HAP-1 (cell line): ENCODE measurements at regions not wholly inside any gene's neighbourhood (a gene's known extent, or its start where the extent isn't known, plus 50 kb on each side); places are given as distances from the start of the nearest gene placed in this dataset.

Experiments
- DNase-seq, 2 experiments: peaks; one replicate each; pipeline ENCODE4 v3.0.0-alpha.2; 2016 to 2020; ENCODE audit warnings: low spot score in 2 of 2
- H3K27me3 ChIP-seq: fragments of 250-450 bp; sonication (Bioruptor Pico); 2 replicates; pipeline ENCODE4 v1.5.1; 2020; ENCODE audit warnings: low read depth, mild to moderate bottlenecking, moderate library complexity
- H3K36me3 ChIP-seq: fragments of 250-450 bp; sonication (Bioruptor Pico); replicated peaks from 2 replicates; pipeline ENCODE4 v1.5.1; 2020; ENCODE audit warnings: mild to moderate bottlenecking
- H3K4me1 ChIP-seq: fragments of 250-450 bp; sonication (Bioruptor Pico); 2 replicates; pipeline ENCODE4 v1.5.1; 2020; ENCODE audit warnings: mild to moderate bottlenecking
- H3K4me3 ChIP-seq: fragments of 250-450 bp; sonication (Bioruptor Pico); 2 replicates; pipeline ENCODE4 v1.5.1; 2020; ENCODE audit warnings: mild to moderate bottlenecking, moderate library complexity
- H3K9me3 ChIP-seq: fragments of 250-450 bp; sonication (Bioruptor Pico); 2 replicates; pipeline ENCODE4 v1.5.1; 2020; ENCODE audit warnings: mild to moderate bottlenecking, moderate library complexity
- in situ Hi-C: fragments of 300-500 bp; cut with MboI; formaldehyde crosslinking; loops from 3 replicates; pipeline ENCODE4 v1.14.3; 2020; ENCODE audit warnings: low sequenced_read_pairs, inconsistent platforms, mixed read lengths

DNA sequence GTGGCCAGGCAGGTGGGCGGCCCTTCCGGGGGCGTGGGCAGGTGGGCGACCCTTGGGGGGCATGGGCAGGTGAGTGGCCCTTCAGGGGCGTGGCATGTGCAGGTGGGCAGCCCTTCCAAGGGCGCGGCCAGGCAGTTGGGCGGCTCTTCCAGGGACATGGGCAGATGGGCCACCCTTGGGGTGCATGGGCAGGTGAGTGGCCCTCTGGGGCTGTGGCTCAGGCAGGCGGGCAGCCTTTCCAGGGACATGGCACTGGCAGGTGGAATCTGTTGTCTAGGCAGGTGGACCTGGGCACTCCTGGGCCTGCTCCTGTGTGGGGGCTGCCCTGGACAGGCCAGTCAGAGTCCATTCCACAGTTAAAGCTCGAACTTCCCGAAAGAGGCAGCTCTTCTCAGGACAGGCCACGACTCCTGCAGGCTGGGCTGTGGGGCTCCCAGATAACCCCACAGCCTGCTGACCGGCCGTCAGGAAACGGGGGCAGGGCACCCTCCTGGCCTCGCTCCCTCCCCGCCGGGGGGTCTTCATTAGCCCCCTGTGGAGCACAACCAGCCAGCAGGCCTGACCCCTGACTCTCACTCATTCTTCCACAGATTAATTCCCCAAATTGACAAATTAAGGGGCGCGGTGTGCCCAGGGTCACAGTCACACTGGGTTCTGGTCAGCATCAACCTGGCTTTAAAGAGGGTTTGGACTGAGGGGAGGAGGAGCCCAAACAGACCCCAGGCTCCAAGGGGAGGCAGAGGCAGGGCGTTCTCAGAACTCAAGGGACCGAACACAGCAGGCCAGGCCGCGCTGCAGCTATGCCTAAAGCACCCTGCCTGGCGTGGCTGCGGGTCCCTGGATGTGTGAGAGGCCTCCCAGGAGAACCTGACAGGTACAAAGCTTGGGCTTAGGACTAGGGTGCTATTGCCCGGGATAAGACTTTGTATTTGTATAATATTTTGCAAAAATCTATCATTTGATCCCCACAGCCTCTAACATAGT is 130.0 kb downstream of the DLL1 start:
- in situ Hi-C loops: no loop called here
- Histone ChIP-seq H3K4me3 (no peak overlapping the region), H3K36me3 (no peaks in the 10 kb centered on the region), H3K4me1 (no peaks in the 10 kb centered on the region), H3K27me3 (no peaks in the 10 kb centered on the region), H3K9me3 (no peaks in the 10 kb centered on the region)
- DNase-seq: no peak

DNA sequence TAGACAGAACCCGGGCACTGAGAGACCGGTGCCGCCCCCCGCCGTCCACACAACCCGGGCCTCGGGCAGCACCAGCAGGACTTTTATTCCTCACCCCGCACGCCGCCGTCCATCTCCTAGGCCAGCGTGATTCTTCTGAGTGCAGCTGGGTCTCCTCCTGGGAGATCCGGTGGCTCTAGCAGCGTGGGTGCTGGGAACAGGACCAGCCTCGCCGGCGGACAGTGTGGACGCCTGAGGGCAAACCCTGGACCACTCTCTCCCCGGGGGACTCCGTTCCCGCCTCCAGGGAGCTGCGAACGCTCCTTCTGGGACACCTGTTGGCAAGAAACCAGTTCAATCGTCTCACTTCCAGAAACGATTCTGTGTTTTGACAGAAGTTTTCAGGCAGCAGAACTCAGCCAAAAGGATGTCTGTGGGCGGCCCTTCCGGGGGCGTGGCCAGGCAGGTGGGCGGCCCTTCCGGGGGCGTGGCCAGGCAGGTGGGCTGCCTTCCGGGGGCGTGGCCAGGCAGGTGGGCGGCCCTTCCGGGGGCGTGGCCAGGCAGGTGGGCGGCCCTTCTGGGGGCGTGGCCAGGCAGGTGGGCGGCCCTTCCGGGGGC is 130.7 kb downstream of the DLL1 start:
- in situ Hi-C loops: no loop called here
- Histone ChIP-seq H3K36me3 (no peaks in the 10 kb centered on the region), H3K4me3 (no peak overlapping the region), H3K27me3 (no peaks in the 10 kb centered on the region), H3K4me1 (no peaks in the 10 kb centered on the region), H3K9me3 (no peaks in the 10 kb centered on the region)
- no peak for DNase-seq

DNA sequence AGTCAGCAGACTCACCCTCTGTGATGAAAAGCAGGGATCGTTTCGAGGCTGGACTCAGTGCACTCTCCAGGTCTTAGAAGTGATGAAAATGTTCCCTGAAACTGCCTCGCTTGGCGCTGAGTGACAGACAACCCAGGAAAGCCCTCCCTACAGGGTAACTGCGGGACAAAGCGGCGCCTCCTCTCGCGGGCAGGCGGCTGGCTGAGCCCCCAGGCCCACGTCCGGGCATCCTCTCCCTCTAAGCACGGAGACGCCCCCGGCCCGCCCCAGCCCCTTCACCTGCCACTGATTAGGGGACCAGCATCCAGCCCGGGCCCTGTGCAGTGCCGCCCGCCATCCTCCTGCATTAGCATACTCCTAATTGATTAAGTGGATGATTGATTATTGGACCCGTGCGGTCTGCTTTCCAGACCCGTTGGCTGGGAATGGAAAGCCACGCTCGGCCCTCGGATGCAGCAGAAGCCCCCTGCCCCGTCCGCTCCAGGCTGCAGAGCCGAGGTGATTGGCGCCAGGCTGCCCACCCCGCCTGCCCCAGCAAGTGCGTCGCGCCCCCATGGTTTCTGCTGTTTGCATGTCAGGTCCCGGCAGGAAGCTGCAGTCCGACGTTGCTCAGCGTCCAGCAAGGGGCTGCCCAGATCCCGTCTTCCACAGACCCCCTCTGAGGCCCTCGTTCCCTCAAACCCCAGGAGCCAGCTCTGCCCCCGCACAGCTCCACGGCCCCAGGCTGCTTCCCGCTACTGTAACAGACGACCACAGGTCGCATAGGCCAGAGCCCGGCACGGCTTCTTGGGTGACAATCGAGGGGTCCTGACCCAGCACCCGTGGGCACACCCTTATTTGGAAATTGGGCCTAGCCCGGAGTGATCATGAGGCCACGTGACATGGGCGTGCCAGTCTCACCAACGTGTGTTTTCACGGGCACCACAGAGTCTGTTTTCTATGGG is 131.6 kb downstream of the DLL1 start:
- in situ Hi-C loops: no loop called here
- DNase-seq: no peak
- Histone ChIP-seq H3K36me3 (no peaks in the 10 kb centered on the region), H3K27me3 (no peaks in the 10 kb centered on the region), H3K4me1 (no peaks in the 10 kb centered on the region), H3K9me3 (no peaks in the 10 kb centered on the region), H3K4me3 (no peak overlapping the region)

DNA sequence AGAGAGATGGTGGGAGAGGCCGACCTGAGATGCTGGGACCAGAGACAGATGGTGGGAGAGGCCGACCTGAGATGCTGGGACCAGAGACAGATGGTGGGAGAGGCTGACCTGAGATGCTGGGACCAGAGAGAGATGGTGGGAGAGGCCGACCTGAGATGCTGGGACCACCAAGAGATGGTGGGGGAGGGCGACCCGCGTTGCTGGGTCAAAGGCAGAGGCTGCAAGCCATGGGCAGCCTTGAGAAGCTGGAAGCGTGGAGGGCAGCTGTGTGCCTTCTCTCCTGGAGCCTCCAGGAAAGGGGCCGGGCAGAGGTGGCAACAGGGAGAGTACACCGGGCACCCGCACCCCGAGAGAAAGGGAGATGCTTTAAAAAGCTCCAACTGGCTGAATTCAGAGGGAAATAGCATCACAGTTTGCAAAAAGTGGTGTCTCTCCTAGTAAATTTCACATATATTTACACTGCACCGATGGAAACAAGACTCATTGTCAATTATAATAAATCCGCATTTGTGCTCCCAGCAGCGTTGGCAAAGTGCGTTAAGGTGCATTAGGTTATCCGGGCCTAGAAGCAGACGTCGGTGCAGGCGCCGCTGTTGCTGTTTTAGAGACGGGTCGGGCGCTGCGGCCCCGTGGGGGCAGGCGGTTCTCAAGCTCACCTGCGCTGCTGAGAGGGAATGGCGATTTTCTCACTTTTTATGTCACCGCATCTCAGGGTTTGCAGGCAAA is 132.4 kb downstream of the DLL1 start:
- Histone ChIP-seq H3K9me3 (no peaks in the 10 kb centered on the region), H3K4me1 (no peaks in the 10 kb centered on the region), H3K36me3 (no peaks in the 10 kb centered on the region), H3K27me3 (no peaks in the 10 kb centered on the region), H3K4me3 (no peak overlapping the region)
- DNase-seq: no peak
- in situ Hi-C loops: no loop called here

DNA sequence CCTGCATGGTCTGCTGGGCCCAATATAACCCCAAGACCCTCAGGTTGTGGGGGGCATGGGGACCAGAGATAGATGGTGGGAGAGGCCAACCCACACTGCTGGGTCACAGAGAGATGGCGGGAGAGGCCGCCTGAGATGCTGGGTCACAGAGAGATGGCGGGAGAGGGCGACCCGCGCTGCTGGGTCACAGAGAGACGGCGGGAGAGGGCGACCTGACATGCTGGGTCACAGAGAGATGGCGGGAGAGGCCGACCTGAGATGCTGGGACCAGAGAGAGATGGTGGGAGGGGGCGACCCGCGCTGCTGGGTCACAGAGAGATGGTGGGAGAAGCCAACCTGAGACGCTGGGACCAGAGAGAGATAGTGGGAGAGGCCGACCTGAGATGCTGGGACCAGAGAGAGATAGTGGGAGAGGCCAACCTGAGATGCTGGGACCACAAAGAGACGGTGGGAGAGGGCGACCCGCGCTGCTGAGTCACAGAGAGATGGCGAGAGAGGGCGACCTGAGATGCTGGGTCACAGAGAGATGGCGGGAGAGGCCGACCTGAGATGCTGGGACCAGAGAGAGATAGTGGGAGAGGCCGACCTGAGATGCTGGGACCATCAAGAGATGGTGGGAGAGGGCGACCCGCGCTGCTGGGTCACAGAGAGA is 133.2 kb downstream of the DLL1 start:
- Histone ChIP-seq H3K36me3 (no peaks in the 10 kb centered on the region), H3K4me1 (no peaks in the 10 kb centered on the region), H3K9me3 (no peaks in the 10 kb centered on the region), H3K27me3 (no peaks in the 10 kb centered on the region), H3K4me3 (no peak overlapping the region)
- DNase-seq: no peak
- in situ Hi-C loops: no loop called here

DNA sequence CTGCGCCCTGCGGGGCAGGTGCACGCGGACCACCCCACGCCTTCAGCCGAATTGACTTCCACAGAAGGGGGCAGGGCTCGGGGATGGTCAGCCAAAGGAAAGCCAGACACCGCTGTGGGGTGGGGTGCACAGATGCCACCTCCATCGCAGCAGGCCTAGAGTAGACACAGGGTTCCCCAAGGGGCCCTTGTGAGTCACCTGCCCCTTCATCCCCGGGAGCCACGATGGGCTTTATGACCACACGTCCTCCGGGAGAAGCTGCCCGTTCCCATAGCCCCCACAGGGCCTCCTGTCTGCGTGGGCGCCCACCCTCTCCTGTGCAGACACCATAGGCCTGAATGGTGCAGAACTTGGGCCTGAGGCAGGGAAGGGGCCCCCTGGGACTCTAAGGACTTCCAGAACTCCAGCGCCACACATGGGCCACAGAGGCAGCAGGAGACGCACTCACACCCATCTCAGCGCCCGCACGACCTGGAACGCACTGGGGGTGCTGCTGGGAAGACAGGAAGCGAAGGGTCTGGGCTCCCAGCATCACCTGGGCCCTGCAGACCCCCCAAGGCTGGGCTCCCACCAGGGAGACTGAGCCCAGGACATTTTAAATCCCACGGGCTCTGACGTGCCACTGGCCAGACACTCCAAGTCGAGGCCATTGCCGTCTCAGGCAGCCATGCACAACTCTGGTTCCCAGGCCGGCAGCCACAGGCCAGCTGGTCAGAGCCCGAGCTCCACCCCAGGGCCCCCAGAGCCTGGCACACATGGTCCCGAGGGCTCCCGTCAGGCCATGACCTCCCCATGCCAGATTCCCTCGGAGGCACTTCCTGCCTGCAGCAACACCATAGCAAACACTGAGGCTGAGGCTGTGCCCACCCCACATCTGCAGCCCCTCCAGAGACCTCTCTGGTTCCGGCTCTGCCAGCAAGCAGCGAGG is 134.2 kb downstream of the DLL1 start:
- H3K36me3 ChIP-seq: no peaks in the 10 kb centered on the region
- H3K4me1 ChIP-seq: no peaks in the 10 kb centered on the region
- in situ Hi-C loops: no loop called here
- DNase-seq: no peak
- H3K9me3 ChIP-seq: no peaks in the 10 kb centered on the region
- no peak overlapping the region for H3K4me3 ChIP-seq
- H3K27me3 ChIP-seq: no peaks in the 10 kb centered on the region

DNA sequence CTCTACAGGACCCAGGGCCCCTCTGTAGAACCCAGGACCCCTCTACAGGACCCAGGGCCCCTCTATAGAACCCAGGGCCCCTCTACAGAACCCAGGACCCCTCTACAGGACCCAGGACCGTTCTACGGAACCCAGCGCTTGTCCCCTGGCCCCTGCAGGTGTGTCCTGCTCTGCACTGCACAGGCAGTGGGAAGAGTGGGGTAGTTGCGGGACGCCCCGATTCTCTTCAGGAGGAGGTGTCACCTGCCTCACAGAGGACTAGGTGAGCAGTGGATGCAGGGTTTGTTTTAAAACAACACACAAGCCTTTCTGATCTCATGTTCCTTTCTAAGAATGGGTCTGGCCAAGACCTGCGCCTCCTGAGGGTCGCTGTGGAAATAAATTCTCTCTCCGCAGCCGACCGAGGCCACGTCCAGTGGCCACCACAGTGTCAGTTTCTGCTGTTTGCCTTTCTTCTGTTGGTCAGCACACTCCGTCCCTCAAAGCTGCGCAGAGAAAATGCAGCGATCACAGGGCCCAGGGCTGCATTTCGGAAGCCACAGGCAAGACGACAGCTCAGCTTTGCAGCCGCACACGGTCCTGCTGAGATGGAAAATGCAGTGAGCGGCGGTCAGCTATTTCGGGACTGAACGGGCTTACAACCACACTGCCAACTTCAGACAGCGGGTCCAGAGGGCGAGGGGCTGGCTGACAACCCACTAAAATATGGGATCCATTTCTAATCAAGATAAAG is 135.2 kb downstream of the DLL1 start:
- no peak for DNase-seq
- Histone ChIP-seq H3K36me3 (no peaks in the 10 kb centered on the region), H3K9me3 (no peaks in the 10 kb centered on the region), H3K4me3 (no peak overlapping the region), H3K27me3 (no peaks in the 10 kb centered on the region), H3K4me1 (no peaks in the 10 kb centered on the region)
- in situ Hi-C loops: no loop called here

DNA sequence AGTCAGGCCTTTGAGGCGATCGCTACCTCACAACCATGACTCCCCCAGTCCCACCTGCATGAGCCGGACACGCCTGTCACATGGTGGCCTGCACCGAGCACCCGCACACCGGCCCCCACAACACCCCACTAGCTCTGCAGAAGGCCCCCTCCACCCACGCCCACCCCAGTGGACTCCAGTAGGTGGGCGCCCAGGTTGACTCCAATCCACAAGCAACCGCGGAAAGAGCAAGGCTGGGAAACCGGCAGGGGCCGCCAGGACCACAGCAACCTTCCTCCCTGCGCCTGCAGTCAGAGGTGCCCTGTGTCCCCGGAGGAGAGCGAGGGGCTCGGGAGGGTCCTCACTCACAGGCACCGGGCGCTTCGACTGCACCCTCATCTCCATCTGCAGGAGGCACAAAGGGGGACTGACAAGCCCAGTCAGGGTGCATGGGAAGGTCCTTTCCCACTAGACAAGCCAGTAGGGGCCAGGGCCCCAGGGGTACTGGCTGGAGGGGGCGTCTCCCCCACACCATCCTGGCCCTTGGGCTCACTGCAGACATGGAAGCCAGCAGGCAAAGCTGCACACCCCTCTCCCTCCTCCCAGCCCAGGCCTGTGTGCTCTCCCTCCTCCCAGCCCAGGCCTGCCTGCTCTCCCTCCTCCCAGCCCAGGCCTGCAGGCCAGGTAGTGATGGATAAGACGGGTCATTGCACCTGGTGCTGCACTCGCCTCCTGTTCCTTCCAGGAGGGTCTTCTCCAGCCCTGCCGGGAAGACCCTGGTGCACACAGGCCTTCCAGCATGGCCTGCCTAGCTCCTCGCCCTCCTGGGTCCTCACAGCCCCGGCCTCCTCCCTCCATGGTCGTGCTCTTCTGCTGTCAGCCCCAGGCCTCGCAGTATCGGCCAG is 137.2 kb downstream of the DLL1 start:
- H3K9me3 ChIP-seq: no peaks in the 10 kb centered on the region
- H3K4me3 ChIP-seq: no peak overlapping the region
- H3K4me1 ChIP-seq: no peaks in the 10 kb centered on the region
- in situ Hi-C loops: no loop called here
- no peaks in the 10 kb centered on the region for H3K36me3 ChIP-seq
- no peak for DNase-seq
- no peaks in the 10 kb centered on the region for H3K27me3 ChIP-seq

DNA sequence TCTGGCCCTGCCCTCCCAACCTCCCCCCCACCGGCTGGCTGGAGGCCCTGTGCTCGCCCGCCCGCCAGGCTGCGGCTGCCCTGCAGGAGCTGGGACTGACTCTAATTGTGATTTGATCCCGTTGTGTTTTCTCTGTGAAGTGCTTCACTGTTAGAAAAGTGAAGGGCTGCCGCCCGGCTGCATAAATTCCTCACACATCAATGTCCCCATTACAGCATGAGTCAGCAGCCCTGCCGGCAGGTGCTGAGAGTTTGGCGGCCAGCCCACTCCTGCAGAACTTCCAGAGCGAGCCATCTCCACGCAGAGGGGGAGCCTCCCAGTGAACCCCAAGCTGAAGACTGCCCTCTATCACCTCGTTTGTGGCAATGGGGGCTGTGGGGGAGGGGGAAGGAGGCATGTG is 137.9 kb downstream of the DLL1 start:
- H3K27me3 ChIP-seq: no peaks in the 10 kb centered on the region
- H3K4me1 ChIP-seq: no peaks in the 10 kb centered on the region
- no peaks in the 10 kb centered on the region for H3K36me3 ChIP-seq
- in situ Hi-C loops: no loop called here
- H3K4me3 ChIP-seq: no peak overlapping the region
- no peaks in the 10 kb centered on the region for H3K9me3 ChIP-seq
- no peak for DNase-seq

DNA sequence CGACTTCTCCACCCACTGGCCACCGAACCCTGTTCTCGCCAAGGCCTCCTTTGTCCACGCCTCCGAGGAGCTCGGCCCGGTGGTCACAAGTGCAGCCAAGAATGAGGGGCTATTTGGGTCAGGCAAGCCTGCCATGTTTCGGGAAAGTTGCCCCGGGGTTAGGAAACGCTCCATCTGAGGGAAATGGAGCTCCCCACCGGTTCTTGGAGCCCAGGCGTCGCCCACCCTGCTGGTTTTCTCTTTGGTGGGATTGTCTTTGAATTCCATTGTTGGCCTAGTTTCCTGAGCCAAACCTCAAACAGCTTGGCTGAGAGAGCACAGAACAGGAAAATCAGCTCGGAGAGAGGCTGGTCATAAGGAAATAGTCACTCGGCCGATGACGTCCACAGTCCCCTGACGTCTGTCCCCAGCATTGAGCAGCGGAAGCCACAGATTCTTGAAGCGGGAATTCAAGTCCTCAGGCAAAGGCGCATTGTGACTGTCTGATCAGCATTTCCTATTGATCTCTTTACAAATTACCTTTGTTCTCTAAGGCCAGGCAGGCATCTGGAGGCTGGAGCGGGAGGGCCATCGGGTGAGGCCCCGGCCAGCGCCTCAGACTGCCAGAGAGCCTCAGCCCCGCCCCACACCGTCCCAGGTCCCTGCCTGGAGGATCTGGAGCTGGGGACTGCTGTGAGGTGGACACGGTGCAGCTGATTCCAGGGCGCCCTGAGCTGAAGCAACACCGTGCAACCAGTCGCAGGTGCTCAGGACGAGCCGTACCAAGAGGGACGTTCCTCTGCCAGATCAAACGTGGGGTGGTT is 138.6 kb downstream of the DLL1 start:
- in situ Hi-C loops: no loop called here

More for the DNA sequence above, 138.6 kb downstream of the DLL1 start:
- Histone ChIP-seq H3K4me1 (no peaks in the 10 kb centered on the region), H3K4me3 (no peak overlapping the region), H3K27me3 (no peaks in the 10 kb centered on the region), H3K36me3 (no peaks in the 10 kb centered on the region), H3K9me3 (no peaks in the 10 kb centered on the region)
- DNase-seq: no peak
